Fibroblast of lung (primary cell): ENCODE measurements at regions not wholly inside any gene's neighbourhood (a gene's known extent, or its start where the extent isn't known, plus 50 kb on each side); places are given as distances from the start of the nearest gene placed in this dataset.
A peak's percentile ranks its signal among the peaks of the same experiment; 100 is the strongest.

Experiments
- DNase-seq, 2 donors: peaks; one replicate each; pipeline versions ENCODE4 v3.0.0 to v3.0.0-alpha.2; 2010; ENCODE audit warnings: low read depth in 2 of 2
- H2AFZ ChIP-seq: 2 replicates; pipeline ENCODE4 v1.5.1; 2012; ENCODE audit warnings: low read length, control low read depth, inconsistent platforms
- H3K27ac ChIP-seq: 2 replicates; pipeline ENCODE4 v1.5.1; 2011; ENCODE audit warnings: low read length, control low read depth; ENCODE audit not compliant: insufficient read depth
- H3K27me3 ChIP-seq: 2 replicates; pipeline ENCODE4 v1.5.1; 2011; ENCODE audit warnings: mild to moderate bottlenecking, low read length; ENCODE audit not compliant: control insufficient read depth, insufficient read depth
- H3K36me3 ChIP-seq: 2 replicates; pipeline ENCODE4 v1.5.1; 2011; ENCODE audit warnings: low read length; ENCODE audit not compliant: control insufficient read depth, insufficient read depth
- H3K4me1 ChIP-seq: 2 replicates; pipeline ENCODE4 v1.5.1; 2011; ENCODE audit warnings: low read length; ENCODE audit not compliant: control insufficient read depth, insufficient read depth; ENCODE audit errors: extremely low read depth
- H3K4me2 ChIP-seq: 2 replicates; pipeline ENCODE4 v1.5.1; 2011; ENCODE audit warnings: low read length, control low read depth; ENCODE audit not compliant: insufficient read depth; ENCODE audit errors: extremely low read depth
- H3K4me3 ChIP-seq, 4 experiments: fragments of 200-600 bp in 1 of 4; sonication (generic) in 1 of 4; replicated peaks in 1 of 4; 2 replicates each; pipeline ENCODE4 v1.5.1; 2011 to 2016; ENCODE audit warnings: low read length in 4 of 4, low read depth in 3 of 4, mild to moderate bottlenecking in 3 of 4, control low read depth in 2 of 4, inconsistent platforms in 1 of 4, mixed read lengths in 1 of 4; ENCODE audit not compliant: insufficient read depth in 1 of 4; ENCODE audit errors: control extremely low read depth in 1 of 4
- H3K79me2 ChIP-seq: 2 replicates; pipeline ENCODE4 v1.5.1; 2012; ENCODE audit warnings: mild to moderate bottlenecking, low read length, inconsistent platforms; ENCODE audit not compliant: control insufficient read depth, insufficient read depth
- H3K9ac ChIP-seq: 2 replicates; pipeline ENCODE4 v1.5.1; 2011; ENCODE audit warnings: mild to moderate bottlenecking, low read length, control low read depth; ENCODE audit not compliant: insufficient read depth
- H3K9me3 ChIP-seq: 2 replicates; pipeline ENCODE4 v1.5.1; 2012; ENCODE audit warnings: low read depth, low read length; ENCODE audit not compliant: control insufficient read depth, insufficient read depth
- H4K20me1 ChIP-seq: 2 replicates; pipeline ENCODE4 v1.5.1; 2011; ENCODE audit warnings: low read length; ENCODE audit not compliant: control insufficient read depth, insufficient read depth; ENCODE audit errors: extremely low read depth
- CTCF ChIP-seq, 2 donors: IDR thresholded peaks in 1 of 2; conservative IDR thresholded peaks in 1 of 2; 1 replicate in 1 of 2; 2 replicates in 1 of 2; pipeline ENCODE4 v1.5.1; 2011 to 2012; ENCODE audit warnings: low read length in 2 of 2, control low read depth in 1 of 2, inconsistent platforms in 1 of 2, low read depth in 1 of 2, mild to moderate bottlenecking in 1 of 2
- EZH2 ChIP-seq: IDR thresholded peaks from 2 replicates; pipeline ENCODE4 v1.5.1; 2012; ENCODE audit warnings: low read length, control low read depth, mild to moderate bottlenecking; ENCODE audit errors: missing control alignments

DNA sequence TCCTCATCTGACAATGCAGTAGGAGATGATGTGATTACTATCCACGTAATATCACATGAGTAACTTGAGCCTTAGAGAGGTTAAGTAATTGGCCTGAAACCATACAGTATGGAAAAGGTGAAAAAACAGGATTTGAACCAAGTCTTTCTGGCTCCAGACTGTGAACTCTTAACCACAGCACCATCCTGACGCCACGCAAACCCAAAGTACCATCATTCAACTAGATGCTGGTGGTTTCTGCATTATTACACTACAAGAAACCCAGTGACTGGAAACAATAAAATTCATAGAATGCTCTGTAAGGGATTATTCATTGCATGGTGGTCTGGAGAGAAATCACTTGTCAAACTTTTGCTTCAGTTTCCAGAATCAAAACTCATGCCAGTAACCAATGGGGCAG lies 90.7 kb downstream of the MAB21L3 start:
- H2AFZ ChIP-seq: no peak overlapping the region
- peaks cover 8% of the 10 kb centered on the region for H3K27me3 ChIP-seq
- H3K79me2 ChIP-seq: no peaks in the 10 kb centered on the region
- no peak overlapping the region for H3K9ac ChIP-seq
- no peak overlapping the region for H3K27ac ChIP-seq
- H3K4me3 ChIP-seq: no peak overlapping the region
- peak in 1 of 2 donors; percentile 59 for DNase-seq
- no peaks in the 10 kb centered on the region for H3K9me3 ChIP-seq
- no peaks in the 10 kb centered on the region for H3K36me3 ChIP-seq
- no peaks in the 10 kb centered on the region for H4K20me1 ChIP-seq
- no peak for TF ChIP-seq EZH2
- TF ChIP-seq CTCF (conservative IDR thresholded peaks at IDR 0.05 in 1 of 2, IDR thresholded peaks at IDR 0.05 in 1 of 2; ENCODE audit: low read depth in 1 of 2, low read length in 2 of 2): no peak
- no peak overlapping the region for H3K4me2 ChIP-seq
- H3K4me1 ChIP-seq: no peaks in the 10 kb centered on the region

DNA sequence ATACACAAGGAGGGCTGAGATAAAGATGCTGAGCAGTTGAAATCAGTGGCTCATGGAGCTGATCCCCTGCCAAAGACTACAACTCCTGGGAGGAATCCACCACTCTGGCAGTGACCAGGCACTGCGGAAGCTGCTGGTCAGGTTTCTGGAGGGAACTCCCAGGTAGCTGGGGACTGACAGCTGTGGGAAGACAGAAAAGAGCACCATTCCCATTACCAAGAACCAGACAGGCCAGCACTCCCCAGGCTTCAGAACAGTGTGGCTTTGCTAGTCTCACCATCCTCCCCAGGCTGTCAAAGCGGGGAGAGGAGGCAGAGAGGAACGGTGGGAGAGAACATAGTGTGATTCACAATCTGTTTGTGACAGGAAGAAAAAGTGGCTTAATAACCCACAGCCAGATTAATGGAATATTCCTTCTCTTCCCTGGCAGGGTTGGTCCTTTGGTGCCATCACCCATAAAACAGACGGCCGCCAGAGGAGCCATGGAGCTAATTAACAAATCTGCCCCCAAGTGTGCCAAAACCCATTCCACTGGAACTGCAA lies 92.1 kb downstream of the MAB21L3 start:
- H2AFZ ChIP-seq: no peak overlapping the region
- no peaks in the 10 kb centered on the region for H3K79me2 ChIP-seq
- no peaks in the 10 kb centered on the region for H3K36me3 ChIP-seq
- H3K4me3 ChIP-seq: no peak overlapping the region
- no peak overlapping the region for H3K9ac ChIP-seq
- peak in 1 of 2 donors; percentile 4 for TF ChIP-seq CTCF (conservative IDR thresholded peaks at IDR 0.05 in 1 of 2, IDR thresholded peaks at IDR 0.05 in 1 of 2; ENCODE audit: low read depth in 1 of 2, low read length in 2 of 2)
- TF ChIP-seq EZH2: no peak
- H3K27ac ChIP-seq: no peak overlapping the region
- H3K4me1 ChIP-seq: no peaks in the 10 kb centered on the region
- DNase-seq: peak in 1 of 2 donors; percentile 17
- H4K20me1 ChIP-seq: no peaks in the 10 kb centered on the region
- no peaks in the 10 kb centered on the region for H3K9me3 ChIP-seq
- H3K4me2 ChIP-seq: no peak overlapping the region
- peaks cover 8% of the 10 kb centered on the region for H3K27me3 ChIP-seq

DNA sequence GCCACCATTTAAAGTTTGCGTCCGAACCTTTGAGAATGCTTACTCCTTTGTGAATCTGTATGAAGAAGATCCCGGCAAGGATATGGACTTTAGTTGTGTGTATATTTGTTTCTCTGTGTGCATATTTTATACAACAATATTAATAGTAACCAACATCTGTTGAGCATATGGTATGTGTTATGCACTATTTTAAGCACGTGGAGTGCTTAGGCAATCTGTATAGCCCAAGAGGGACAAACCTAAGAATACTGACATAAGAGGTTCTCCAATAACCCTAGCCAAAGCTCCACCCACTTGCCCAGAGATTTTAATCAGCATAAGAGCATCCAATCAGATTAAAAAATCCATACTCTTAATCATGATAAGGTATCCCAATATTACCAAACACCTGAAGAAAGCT lies 92.7 kb downstream of the MAB21L3 start:
- peak in 1 of 2 donors; percentile 2 for DNase-seq

More for the DNA sequence above, 92.7 kb downstream of the MAB21L3 start:
- no peak for TF ChIP-seq EZH2
- TF ChIP-seq CTCF (conservative IDR thresholded peaks at IDR 0.05 in 1 of 2, IDR thresholded peaks at IDR 0.05 in 1 of 2; ENCODE audit: low read depth in 1 of 2, low read length in 2 of 2): no peak
- Histone ChIP-seq H3K9ac (no peak overlapping the region), H3K27me3 (peaks cover 8% of the 10 kb centered on the region), H3K79me2 (no peaks in the 10 kb centered on the region), H3K4me3 (no peak overlapping the region), H2AFZ (no peak overlapping the region), H3K4me2 (no peak overlapping the region), H3K27ac (no peak overlapping the region), H3K4me1 (no peaks in the 10 kb centered on the region), H4K20me1 (no peaks in the 10 kb centered on the region), H3K36me3 (no peaks in the 10 kb centered on the region), H3K9me3 (no peaks in the 10 kb centered on the region)
